Vagina (tissue), 2 donors: ENCODE measurements at regions not wholly inside any gene's neighbourhood (a gene's known extent, or its start where the extent isn't known, plus 50 kb on each side); places are given as distances from the start of the nearest gene placed in this dataset.

ENCODE experiments used
- POLR2A ChIP-seq, 2 donors: fragments of 450-650 bp; IDR thresholded peaks; one replicate each; pipeline ENCODE4 v1.6.1; 2017; ENCODE audit warnings: antibody characterized with exemption in 2 of 2, mild to moderate bottlenecking in 2 of 2, moderate library complexity in 2 of 2
- POLR2AphosphoS5 ChIP-seq, 2 donors: sonication (generic); formaldehyde crosslinking; IDR thresholded peaks; one replicate each; pipeline ENCODE4 v1.9.0; 2017; ENCODE audit warnings: antibody characterized with exemption in 2 of 2, mild to moderate bottlenecking in 2 of 2, low read depth in 1 of 2; ENCODE audit not compliant: insufficient read depth in 1 of 2

DNA sequence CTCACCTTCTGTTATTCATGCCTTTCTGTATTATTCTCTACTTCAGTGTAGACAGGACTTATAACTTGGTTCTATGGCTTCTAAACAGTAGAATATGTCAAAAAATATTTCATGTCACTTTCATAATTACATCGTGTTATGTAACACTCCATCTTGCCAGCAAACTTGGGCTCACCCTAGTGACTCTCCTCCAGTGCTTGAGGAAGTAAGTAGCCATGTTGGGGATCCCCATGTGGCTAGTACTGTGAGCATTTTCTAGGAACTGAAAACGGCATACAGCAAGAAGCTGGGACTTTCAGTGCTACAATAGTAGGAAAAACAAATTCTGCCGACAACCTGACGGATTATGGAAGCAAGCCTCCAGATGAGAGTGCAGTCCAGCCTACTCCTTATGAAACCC, 495.6 kb downstream of the SLITRK6 start:
- TF ChIP-seq POLR2A (IDR thresholded peaks at IDR 0.05) = no peak
- TF ChIP-seq POLR2AphosphoS5 (IDR thresholded peaks at IDR 0.05; ENCODE audit: insufficient read depth in 1 of 2, low read depth in 1 of 2) = no peak
